Heart left ventricle (tissue), 16 donors: ENCODE measurements at regions not wholly inside any gene's neighbourhood (a gene's known extent, or its start where the extent isn't known, plus 50 kb on each side); places are given as distances from the start of the nearest gene placed in this dataset.
A peak's percentile ranks its signal among the peaks of the same experiment; 100 is the strongest.

ENCODE experiments used
- ATAC-seq, 4 donors: fragments of 200-7000 bp; cut with Tn5 transposase; one replicate each; pipeline ENCODE4 v1.9.1; 2020 to 2022; ENCODE audit warnings: moderate library complexity in 4 of 4, mild to moderate bottlenecking in 3 of 4, moderate number of reproducible peaks in 1 of 4
- DNase-seq, 5 donors: peaks; one replicate each; pipeline ENCODE4 v3.0.0-alpha.2; 2020
- H3K27ac ChIP-seq, 12 donors: fragments of 200-600 bp; sonication (generic) in 4 of 12; one replicate each; pipeline versions ENCODE4 v1.5.0 to v1.8.0; 2016 to 2022; ENCODE audit warnings: mild to moderate bottlenecking in 2 of 12
- H3K27me3 ChIP-seq, 9 donors: fragments of 200-600 bp; sonication (generic) in 2 of 9; one replicate each; pipeline versions ENCODE4 v1.5.1 to v1.8.0; 2016 to 2022; ENCODE audit warnings: mild to moderate bottlenecking in 3 of 9
- H3K36me3 ChIP-seq, 9 donors: fragments of 200-600 bp; sonication (generic) in 2 of 9; one replicate each; pipeline versions ENCODE4 v1.5.0 to v1.8.0; 2018 to 2022; ENCODE audit warnings: mild to moderate bottlenecking in 2 of 9
- H3K4me1 ChIP-seq, 12 donors: fragments of 200-600 bp; sonication (generic) in 4 of 12; one replicate each; pipeline versions ENCODE4 v1.5.0 to v1.8.0; 2016 to 2022; ENCODE audit warnings: mild to moderate bottlenecking in 3 of 12
- H3K4me3 ChIP-seq, 12 donors: fragments of 200-600 bp; sonication (generic) in 4 of 12; one replicate each; pipeline versions ENCODE4 v1.5.0 to v1.8.0; 2017 to 2022; ENCODE audit warnings: mild to moderate bottlenecking in 9 of 12, moderate library complexity in 4 of 12
- H3K9me3 ChIP-seq, 12 donors: fragments of 200-600 bp; sonication (generic) in 4 of 12; one replicate each; pipeline versions ENCODE4 v1.5.0 to v1.8.0; 2016 to 2022; ENCODE audit warnings: mild to moderate bottlenecking in 1 of 12
- CTCF ChIP-seq, 12 donors: fragments of 200-600 bp; sonication (generic) in 4 of 12; IDR thresholded peaks; one replicate each; pipeline versions ENCODE4 v1.5.0 to v1.8.0; 2018 to 2022; ENCODE audit warnings: antibody characterized with exemption in 12 of 12, mild to moderate bottlenecking in 5 of 12
- POLR2A ChIP-seq, 2 donors: fragments of 450-650 bp; IDR thresholded peaks; one replicate each; pipeline ENCODE4 v1.6.1; 2017; ENCODE audit warnings: antibody characterized with exemption in 2 of 2, mild to moderate bottlenecking in 2 of 2, moderate library complexity in 2 of 2
- WGBS, 4 donors: extraction: QIAGEN DNeasy Blood & Tissue Kit in 2 of 4; methylation state at CpG; one replicate each; pipeline versions ENCODE4 v1.1.5 to v1.1.7; 2013 to 2018; 5-methylcytosine and 5-hydroxymethylcytosine counted together
- intact Hi-C, 10 donors: fragments of 100-400 bp; cut with DNase I; formaldehyde crosslinking; loops; one replicate each; pipeline versions ENCODE4 v1.11.1 to v1.14.2; 2022
- donor health status: ischemic (EF 13 %, LVEDD 7.1; RV severe dilation, severe dysfunction).
- donor health status: healthy with polysubstance abuse.
- donor health status: DM: no; HTN: yes; CAD: no.
- donor health status: DM: no; HTN: no; CAD: no.
- donor health status: ischemic (EF 25% LVEDD 6.9; RV normal size, moderate dysfunction).
- donor health status: ischemic (EF 25% LVEDD 5.7; RV mildly dilated, moderate dysfunction).
- donor health status: healthy.
- donor health status: DM: yes; HTN: yes; CAD: no.
- donor health status: ischemic (EF 35%, LVEDD 5.7; RV mildly dilated, moderate dysfunction).
- donor health status: nonischemic (EF 11% LVEDD 7.7; RV severe dilation, severe dysfunction).
- donor health status: DM: yes; HTN: yes; CAD: no.
- donor health status: PGD.
- donor health status: ischemic (EF 29% LVEDD 5.4; RV normal size, mild dysfunction).
- donor health status: nonischemic (EF 23%, LVEDD 6.1; RV moderate dilation, normal function).

- WGBS, 4 donors = 74 to 81% (median 79%) methylated on average over 3 of the region's 3 CpGs
- H3K27ac ChIP-seq = no peak overlapping the region
- intact Hi-C loops = no loop called here
- H3K9me3 ChIP-seq = no peaks in the 10 kb centered on the region
- TF ChIP-seq POLR2A (IDR thresholded peaks at IDR 0.05) (no peak), CTCF (IDR thresholded peaks at IDR 0.05) (no peak)
- H3K4me3 ChIP-seq = no peak overlapping the region
- H3K4me1 ChIP-seq = peaks cover 0 to 9% (median 0%) of the 10 kb centered on the region in 12 donors
- no peaks in the 10 kb centered on the region for H3K36me3 ChIP-seq
- H3K27me3 ChIP-seq = peaks cover 0 to 9% (median 0%) of the 10 kb centered on the region in 9 donors
- DNase-seq (no peak), ATAC-seq (no peak)
Observed at GRCh38 chr18:76672627-76673026, 149.7 kb upstream of the ZNF236 start.

- Histone ChIP-seq H3K27ac (peak overlapping the region in 2 of 12 donors; percentile 15 to 54), H3K36me3 (no peaks in the 10 kb centered on the region), H3K27me3 (peaks cover 0 to 6% (median 0%) of the 10 kb centered on the region in 9 donors), H3K9me3 (no peaks in the 10 kb centered on the region), H3K4me3 (no peak overlapping the region), H3K4me1 (peaks cover 0 to 9% (median 0%) of the 10 kb centered on the region in 12 donors)
- intact Hi-C loops = no loop called here
- peak in 2 of 4 donors; percentile 61 to 71 for ATAC-seq
- 41 to 59% (median 47%) methylated on average over 12 of the region's 12 CpGs for WGBS, 4 donors
- peak in 1 of 5 donors; percentile 40 for DNase-seq
- TF ChIP-seq CTCF (IDR thresholded peaks at IDR 0.05) (no peak), POLR2A (IDR thresholded peaks at IDR 0.05) (no peak)
Observed at GRCh38 chr18:76670564-76671288, 151.6 kb upstream of the ZNF236 start.

- H3K4me1 ChIP-seq = peaks cover 0 to 9% (median 0%) of the 10 kb centered on the region in 12 donors
Observed at GRCh38 chr18:76668546-76668945, 153.8 kb upstream of the ZNF236 start.

More at GRCh38 chr18:76668546-76668945, 153.8 kb upstream of the ZNF236 start:
- TF ChIP-seq POLR2A (IDR thresholded peaks at IDR 0.05) = no peak
- TF ChIP-seq CTCF (IDR thresholded peaks at IDR 0.05) = no peak
- Histone ChIP-seq H3K9me3 (no peaks in the 10 kb centered on the region), H3K27ac (no peak overlapping the region), H3K36me3 (no peaks in the 10 kb centered on the region), H3K4me3 (no peak overlapping the region), H3K27me3 (peaks cover 0 to 6% (median 0%) of the 10 kb centered on the region in 9 donors)
- no peak for ATAC-seq
- no peak for DNase-seq
- 66 to 72% (median 68%) methylated on average over 5 of the region's 5 CpGs for WGBS, 4 donors
- intact Hi-C loops = no loop called here
